IPS-15b (cell line): ENCODE measurements at regions not wholly inside any gene's neighbourhood (a gene's known extent, or its start where the extent isn't known, plus 50 kb on each side); places are given as distances from the start of the nearest gene placed in this dataset.

Source experiments
- H3K27me3 ChIP-seq: one replicate; pipeline ENCODE4 v1.6.1; 2013; ENCODE audit warnings: low read length; ENCODE audit not compliant: control insufficient read depth, insufficient read depth
- H3K36me3 ChIP-seq: one replicate; pipeline ENCODE4 v1.6.1; 2013; ENCODE audit warnings: low read length; ENCODE audit not compliant: control insufficient read depth, insufficient read depth
- H3K4me1 ChIP-seq: one replicate; pipeline ENCODE4 v1.6.1; 2013; ENCODE audit warnings: mild to moderate bottlenecking, low read length; ENCODE audit not compliant: control insufficient read depth, insufficient read depth
- H3K4me3 ChIP-seq: one replicate; pipeline ENCODE4 v1.5.1; 2013; ENCODE audit warnings: low read depth, low read length
- H3K9ac ChIP-seq: one replicate; pipeline ENCODE4 v1.6.1; 2013; ENCODE audit warnings: low read depth, mild to moderate bottlenecking, low read length
- H3K9me3 ChIP-seq: one replicate; pipeline ENCODE4 v1.6.1; 2013; ENCODE audit warnings: mild to moderate bottlenecking, low read length; ENCODE audit not compliant: control insufficient read depth, insufficient read depth

DNA sequence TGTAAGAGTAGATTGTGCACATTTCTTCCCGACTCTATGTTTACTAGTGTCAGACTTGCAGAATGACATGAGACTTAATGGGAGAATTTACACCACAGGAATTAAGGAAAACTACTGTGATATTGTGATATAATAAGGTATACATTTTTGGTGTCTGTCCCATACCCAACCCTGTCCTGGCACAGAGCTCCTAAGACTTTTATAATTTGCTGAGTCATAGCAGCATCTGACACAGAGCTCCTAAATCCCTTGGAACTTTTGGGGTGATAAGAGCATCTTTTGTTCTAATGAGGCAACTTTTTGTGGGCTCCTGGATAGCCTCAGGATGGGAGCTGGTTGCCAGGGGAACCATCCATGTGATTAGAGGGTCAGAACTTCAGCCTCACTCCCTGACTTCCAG is 1607.0 kb downstream of the RPA4 start:
- Histone ChIP-seq H3K4me3 (no peak overlapping the region), H3K9me3 (no peaks in the 10 kb centered on the region), H3K27me3 (no peaks in the 10 kb centered on the region), H3K36me3 (no peaks in the 10 kb centered on the region), H3K9ac (no peak overlapping the region), H3K4me1 (no peaks in the 10 kb centered on the region)

DNA sequence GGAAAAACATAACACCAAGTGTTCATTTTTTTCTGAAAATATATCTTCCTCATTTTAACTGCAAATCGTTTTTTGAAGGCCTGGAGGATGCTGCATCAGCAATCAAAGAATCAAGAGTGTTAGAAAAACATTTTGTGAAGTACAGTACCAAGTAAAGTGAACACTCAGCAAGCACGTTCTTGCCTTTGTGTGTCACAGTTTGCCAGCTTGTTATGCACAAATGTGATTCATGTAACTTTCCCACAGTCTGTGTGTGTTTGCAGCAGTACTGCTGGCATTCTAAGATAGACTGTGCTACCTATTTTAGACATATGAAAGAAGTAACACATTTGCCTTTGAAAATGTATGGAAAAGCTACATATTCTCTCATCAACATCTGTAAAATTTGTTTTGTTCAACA is 1617.7 kb downstream of the RPA4 start:
- H3K9me3 ChIP-seq, result no peaks in the 10 kb centered on the region
- no peaks in the 10 kb centered on the region for H3K27me3 ChIP-seq
- H3K9ac ChIP-seq, result no peak overlapping the region
- H3K4me3 ChIP-seq, result no peak overlapping the region
- no peaks in the 10 kb centered on the region for H3K36me3 ChIP-seq
- H3K4me1 ChIP-seq, result no peaks in the 10 kb centered on the region

DNA sequence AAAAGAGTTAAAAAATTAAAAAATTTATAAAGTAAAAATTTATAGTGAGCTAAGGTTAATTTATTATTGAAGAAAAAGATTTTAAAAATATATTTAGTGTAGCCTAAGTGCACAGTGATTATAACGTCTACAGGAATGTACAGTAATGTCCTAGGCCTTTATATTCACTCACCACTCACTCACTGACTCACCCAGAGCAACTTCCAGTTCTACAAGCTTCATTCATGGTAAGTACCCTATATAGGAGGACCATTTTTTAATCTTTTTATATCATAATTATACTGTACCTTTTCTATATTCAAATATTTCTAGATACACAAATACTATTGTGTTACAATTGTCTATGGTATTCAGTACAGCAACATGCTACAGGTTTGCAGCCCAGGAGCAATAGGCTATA is 1623.2 kb downstream of the RPA4 start:
- no peaks in the 10 kb centered on the region for H3K36me3 ChIP-seq
- no peaks in the 10 kb centered on the region for H3K9me3 ChIP-seq
- H3K9ac ChIP-seq, result no peak overlapping the region
- no peak overlapping the region for H3K4me3 ChIP-seq
- no peaks in the 10 kb centered on the region for H3K4me1 ChIP-seq
- H3K27me3 ChIP-seq, result no peaks in the 10 kb centered on the region

DNA sequence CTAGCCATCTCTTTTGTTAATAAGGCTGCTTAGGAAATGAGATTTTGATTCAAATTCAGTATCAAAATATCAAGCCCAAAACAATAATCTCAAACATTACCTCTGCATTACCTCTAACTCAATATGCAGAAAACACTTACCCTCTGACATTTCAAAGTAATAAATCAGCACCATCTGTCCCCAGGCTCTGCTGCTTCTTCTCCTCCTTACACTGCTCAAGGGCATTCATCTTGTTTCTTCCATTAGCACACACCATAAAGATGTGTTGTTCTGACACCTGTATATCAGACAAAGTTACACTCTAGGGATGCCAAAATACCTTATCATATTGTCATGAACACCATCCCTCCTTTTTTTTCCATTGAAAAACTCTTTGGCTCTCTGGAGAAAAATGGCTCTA is 1630.3 kb downstream of the RPA4 start:
- Histone ChIP-seq H3K9me3 (no peaks in the 10 kb centered on the region), H3K36me3 (no peaks in the 10 kb centered on the region), H3K4me3 (no peak overlapping the region), H3K9ac (no peak overlapping the region), H3K27me3 (no peaks in the 10 kb centered on the region), H3K4me1 (no peaks in the 10 kb centered on the region)

DNA sequence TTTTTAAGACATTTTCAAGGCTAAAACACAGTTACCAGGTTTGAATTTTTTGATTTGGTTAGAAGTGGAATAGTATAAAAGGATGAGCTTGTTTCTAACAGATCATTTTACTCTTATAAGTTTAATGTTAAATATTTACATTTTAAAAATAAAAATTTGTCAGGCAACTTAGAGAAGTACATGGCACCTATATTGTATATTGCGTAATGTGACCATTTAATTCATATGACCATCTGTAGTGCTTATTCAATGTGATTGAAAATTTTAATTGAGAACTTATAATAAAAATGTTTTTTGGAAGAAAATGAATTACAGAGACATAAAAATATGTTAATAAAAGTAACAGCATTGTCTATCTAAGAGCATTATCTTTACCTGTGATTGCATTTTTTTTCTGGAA is 1632.4 kb downstream of the RPA4 start:
- no peaks in the 10 kb centered on the region for H3K9me3 ChIP-seq
- no peaks in the 10 kb centered on the region for H3K4me1 ChIP-seq
- H3K4me3 ChIP-seq, result no peak overlapping the region
- H3K27me3 ChIP-seq, result no peaks in the 10 kb centered on the region
- no peak overlapping the region for H3K9ac ChIP-seq
- H3K36me3 ChIP-seq, result no peaks in the 10 kb centered on the region

DNA sequence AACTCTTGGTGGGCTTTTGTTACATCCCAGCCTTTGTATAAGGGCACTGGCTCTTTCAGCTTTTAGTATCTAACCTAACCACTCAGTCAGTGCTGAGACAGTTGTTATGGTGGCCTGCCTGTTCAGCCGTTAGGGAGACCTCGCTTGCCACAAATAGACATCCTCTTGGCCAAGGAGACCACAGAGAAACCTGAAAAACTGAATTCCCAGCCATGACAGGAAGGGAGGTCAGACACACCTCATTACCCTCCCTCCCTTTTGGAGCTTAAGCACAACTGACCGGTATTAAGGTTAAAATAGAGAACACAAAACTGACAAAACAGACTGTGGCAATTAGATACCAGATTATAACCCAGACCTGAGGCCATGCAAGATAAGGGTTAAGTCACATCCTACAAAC is 1639.3 kb downstream of the RPA4 start:
- peaks cover 9% of the 10 kb centered on the region for H3K4me1 ChIP-seq
- peak overlapping the region; percentile 50 for H3K9ac ChIP-seq
- no peaks in the 10 kb centered on the region for H3K36me3 ChIP-seq
- no peak overlapping the region for H3K4me3 ChIP-seq
- no peaks in the 10 kb centered on the region for H3K27me3 ChIP-seq
- H3K9me3 ChIP-seq, result no peaks in the 10 kb centered on the region

DNA sequence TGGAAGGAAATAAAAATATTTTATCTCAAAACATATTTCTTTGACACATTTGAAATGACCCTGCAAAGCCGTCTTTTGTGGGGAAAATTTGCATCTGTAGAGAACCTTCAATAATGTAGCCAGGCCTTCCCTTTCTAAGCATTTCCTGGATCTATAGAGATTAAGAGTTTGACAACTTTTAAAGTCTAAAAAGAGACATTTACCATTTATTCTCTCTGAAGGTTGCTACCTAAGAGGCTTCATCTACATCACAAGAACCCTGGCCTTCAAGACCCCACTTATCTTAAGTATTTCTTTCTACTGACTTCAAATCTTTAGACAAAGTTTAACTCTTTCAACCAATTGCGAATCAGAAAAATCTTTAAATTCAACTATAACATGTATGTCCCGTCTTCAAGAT is 1639.8 kb downstream of the RPA4 start:
- H3K9me3 ChIP-seq, result no peaks in the 10 kb centered on the region
- H3K4me1 ChIP-seq, result peaks cover 9% of the 10 kb centered on the region
- no peaks in the 10 kb centered on the region for H3K27me3 ChIP-seq
- peak overlapping the region; percentile 4 for H3K4me3 ChIP-seq
- no peaks in the 10 kb centered on the region for H3K36me3 ChIP-seq
- peak overlapping the region; percentile 50 for H3K9ac ChIP-seq

DNA sequence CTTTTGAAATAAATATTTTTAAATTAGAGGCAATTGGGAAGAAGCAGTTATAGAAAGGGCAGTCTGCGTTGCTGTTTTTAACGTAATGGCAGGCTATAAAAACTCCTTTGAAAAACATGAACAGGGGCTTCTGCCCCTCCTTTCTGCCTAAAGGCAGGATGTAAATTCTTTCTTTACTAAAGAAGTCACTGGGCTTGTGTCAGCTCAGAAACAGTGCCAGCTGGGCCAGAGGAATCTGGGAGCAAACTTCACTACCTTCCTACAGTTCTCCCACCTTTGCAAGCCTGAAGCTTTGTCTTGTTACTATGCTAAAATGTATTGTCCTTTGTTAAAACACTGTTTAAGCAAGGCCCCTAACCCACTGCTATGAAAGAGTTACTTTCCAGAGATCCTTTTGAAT is 1664.8 kb downstream of the RPA4 start:
- H3K27me3 ChIP-seq, result no peaks in the 10 kb centered on the region
- no peak overlapping the region for H3K4me3 ChIP-seq
- H3K4me1 ChIP-seq, result peaks cover 2% of the 10 kb centered on the region
- H3K9ac ChIP-seq, result no peak overlapping the region
- H3K9me3 ChIP-seq, result peaks cover 3% of the 10 kb centered on the region
- no peaks in the 10 kb centered on the region for H3K36me3 ChIP-seq

DNA sequence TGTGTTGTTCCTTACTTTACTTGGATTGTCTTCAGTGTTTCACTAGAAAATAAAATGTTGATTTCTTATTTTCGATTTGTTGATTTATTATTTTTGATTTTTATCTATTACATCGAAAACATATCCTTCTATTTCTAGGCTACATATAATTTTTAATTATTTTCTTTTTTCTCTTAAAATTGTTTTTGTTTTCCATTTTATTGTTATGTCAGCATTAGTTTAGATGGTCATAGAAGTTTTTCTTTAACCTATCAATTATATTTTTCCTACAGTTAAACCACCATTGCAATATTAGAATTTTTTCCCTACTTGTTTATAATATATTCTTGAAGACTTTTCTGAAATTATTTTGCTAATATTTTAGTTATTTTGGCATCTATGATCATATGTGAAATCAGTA is 1685.1 kb downstream of the RPA4 start:
- no peaks in the 10 kb centered on the region for H3K27me3 ChIP-seq
- no peaks in the 10 kb centered on the region for H3K9me3 ChIP-seq
- H3K4me1 ChIP-seq, result peaks cover 8% of the 10 kb centered on the region
- no peaks in the 10 kb centered on the region for H3K36me3 ChIP-seq
- H3K4me3 ChIP-seq, result no peak overlapping the region
- H3K9ac ChIP-seq, result no peak overlapping the region

DNA sequence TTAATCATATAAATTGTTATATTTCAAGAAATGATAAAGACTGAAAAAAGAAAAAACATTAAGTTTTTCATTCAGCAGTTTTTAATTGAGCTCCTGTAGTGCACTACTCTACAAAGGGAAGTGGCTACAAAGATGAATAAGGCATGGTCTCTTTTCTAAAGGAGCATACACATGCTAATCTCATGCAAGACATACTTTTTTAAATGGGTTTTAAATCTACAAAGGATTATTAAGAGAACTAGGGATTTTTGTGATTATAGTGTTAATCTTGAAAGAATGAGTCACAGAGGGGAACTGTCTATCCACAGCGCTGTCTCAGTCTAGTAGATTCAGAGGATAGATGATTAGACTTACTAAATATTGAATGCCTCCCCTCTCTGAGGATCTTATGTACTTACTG is 1722.2 kb downstream of the RPA4 start:
- H3K9me3 ChIP-seq, result no peaks in the 10 kb centered on the region
- no peaks in the 10 kb centered on the region for H3K27me3 ChIP-seq
- H3K36me3 ChIP-seq, result no peaks in the 10 kb centered on the region
- H3K4me1 ChIP-seq, result peaks cover 15% of the 10 kb centered on the region
- H3K4me3 ChIP-seq, result no peak overlapping the region
- H3K9ac ChIP-seq, result no peak overlapping the region

DNA sequence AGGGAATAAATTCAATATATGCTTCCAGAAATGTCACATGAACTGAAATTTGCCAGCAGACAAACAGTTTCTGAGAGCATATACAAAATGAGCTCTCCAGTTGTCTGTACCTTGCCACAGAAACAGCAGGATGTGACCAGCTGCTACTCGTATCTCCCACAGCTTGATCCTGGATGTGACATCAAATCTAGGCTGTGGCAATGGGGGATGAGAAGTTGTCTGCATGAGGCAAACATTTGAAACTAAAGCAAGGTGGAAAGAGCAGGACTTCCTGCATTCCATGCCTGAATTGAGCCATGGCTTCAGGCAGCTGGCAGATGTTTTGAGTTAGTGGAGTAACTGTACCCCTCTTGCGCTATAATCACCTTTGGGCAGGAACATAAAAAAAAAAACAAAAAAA is 1724.0 kb downstream of the RPA4 start:
- Histone ChIP-seq H3K36me3 (no peaks in the 10 kb centered on the region), H3K9me3 (no peaks in the 10 kb centered on the region), H3K9ac (no peak overlapping the region), H3K4me1 (peaks cover 20% of the 10 kb centered on the region), H3K4me3 (no peak overlapping the region), H3K27me3 (no peaks in the 10 kb centered on the region)

DNA sequence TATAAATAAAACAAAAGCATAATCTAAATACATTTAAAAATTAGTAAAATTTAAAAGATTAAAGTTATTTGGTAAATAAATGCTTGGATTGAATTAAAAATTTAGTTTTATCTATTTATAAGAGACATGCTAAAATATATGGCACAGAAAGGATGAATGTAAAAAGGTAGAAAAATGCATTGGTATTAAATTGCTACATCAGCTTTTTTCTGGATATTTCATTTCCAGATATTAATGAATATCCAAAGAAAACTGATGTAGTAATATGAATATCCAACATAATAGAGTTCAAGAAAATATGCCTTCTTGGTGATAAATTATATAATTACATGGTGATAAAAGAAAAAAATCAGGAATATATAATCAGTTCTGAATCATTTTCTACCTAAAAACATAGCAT is 1743.9 kb downstream of the RPA4 start:
- no peaks in the 10 kb centered on the region for H3K4me1 ChIP-seq
- H3K4me3 ChIP-seq, result no peak overlapping the region
- no peaks in the 10 kb centered on the region for H3K27me3 ChIP-seq
- H3K36me3 ChIP-seq, result peaks cover 6% of the 10 kb centered on the region
- H3K9ac ChIP-seq, result no peak overlapping the region
- no peaks in the 10 kb centered on the region for H3K9me3 ChIP-seq

DNA sequence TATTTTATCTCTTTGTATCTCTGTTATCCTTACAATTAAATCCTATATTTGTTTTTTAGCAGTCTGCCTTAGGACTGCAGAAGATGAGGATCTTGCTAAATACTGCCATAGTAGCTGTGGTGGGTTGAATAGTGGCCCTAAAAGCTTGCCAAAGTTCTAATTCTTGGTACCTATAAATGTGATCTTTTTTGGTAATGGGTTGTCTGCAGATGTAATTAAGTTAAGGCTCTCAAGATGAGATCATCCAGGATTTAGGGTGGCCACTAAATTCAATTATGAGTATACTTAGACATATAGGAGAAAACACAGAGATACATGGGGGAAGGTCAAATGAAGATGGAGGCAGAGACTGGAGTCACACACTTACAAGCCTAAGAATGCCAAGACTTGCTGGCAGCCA is 1753.7 kb downstream of the RPA4 start:
- Histone ChIP-seq H3K27me3 (no peaks in the 10 kb centered on the region), H3K9me3 (no peaks in the 10 kb centered on the region), H3K4me1 (no peaks in the 10 kb centered on the region), H3K36me3 (no peaks in the 10 kb centered on the region), H3K9ac (no peak overlapping the region), H3K4me3 (no peak overlapping the region)
